Cardiac muscle cell (in vitro differentiated cells and primary cell): ENCODE measurements at regions not wholly inside any gene's neighbourhood (a gene's known extent, or its start where the extent isn't known, plus 50 kb on each side); places are given as distances from the start of the nearest gene placed in this dataset.

Experiments used
- DNase-seq, 2 donors: peaks; one replicate each; pipeline versions ENCODE4 v3.0.0 to v3.0.0-alpha.2; 2010 to 2017; ENCODE audit warnings: low read depth in 1 of 2, low spot score in 1 of 2
- H3K27ac ChIP-seq: fragments of 200-600 bp; sonication (generic); 2 replicates; pipeline ENCODE4 v1.5.1; 2016
- H3K27me3 ChIP-seq: fragments of 200-600 bp; sonication (generic); 2 replicates; pipeline ENCODE4 v1.6.0; 2016; ENCODE audit warnings: control low read depth
- H3K36me3 ChIP-seq: fragments of 200-600 bp; sonication (generic); 2 replicates; pipeline ENCODE4 v1.5.1; 2016; ENCODE audit warnings: control low read depth
- H3K4me1 ChIP-seq: fragments of 200-600 bp; sonication (generic); 2 replicates; pipeline ENCODE4 v1.8.1; 2017; ENCODE audit warnings: low read depth, mild to moderate bottlenecking, mixed run types
- H3K4me3 ChIP-seq: fragments of 200-600 bp; sonication (generic); 2 replicates; pipeline ENCODE4 v1.5.1; 2016; ENCODE audit warnings: mild to moderate bottlenecking
- H3K9me3 ChIP-seq: fragments of 200-600 bp; sonication (generic); 2 replicates; pipeline ENCODE4 v1.5.1; 2017; ENCODE audit warnings: low read depth, mild to moderate bottlenecking, control low read depth
- CTCF ChIP-seq: IDR thresholded peaks from 2 replicates; pipeline ENCODE4 v1.5.1; 2012; ENCODE audit warnings: low read depth, mild to moderate bottlenecking, low read length

GRCh38 chr11:130601141-130601540 is 152.7 kb downstream of the ADAMTS15 start:
- peak; percentile 58 to 93 for DNase-seq
- H3K36me3 ChIP-seq, result no peaks in the 10 kb centered on the region
- no peaks in the 10 kb centered on the region for H3K27me3 ChIP-seq
- H3K4me3 ChIP-seq, result no peak overlapping the region
- no peak for TF ChIP-seq CTCF
- peaks cover 9% of the 10 kb centered on the region for H3K4me1 ChIP-seq
- peak overlapping the region; percentile 41 for H3K27ac ChIP-seq
- H3K9me3 ChIP-seq, result no peaks in the 10 kb centered on the region

GRCh38 chr11:130601764-130602460 is 153.5 kb downstream of the ADAMTS15 start:
- H3K36me3 ChIP-seq, result no peaks in the 10 kb centered on the region
- no peak for TF ChIP-seq CTCF
- no peak for DNase-seq
- no peaks in the 10 kb centered on the region for H3K9me3 ChIP-seq
- no peak overlapping the region for H3K4me3 ChIP-seq
- peaks cover 9% of the 10 kb centered on the region for H3K4me1 ChIP-seq
- H3K27ac ChIP-seq, result no peak overlapping the region
- no peaks in the 10 kb centered on the region for H3K27me3 ChIP-seq

- H3K4me1 ChIP-seq, result peaks cover 9% of the 10 kb centered on the region
- H3K36me3 ChIP-seq, result no peaks in the 10 kb centered on the region
- no peak overlapping the region for H3K27ac ChIP-seq
- no peaks in the 10 kb centered on the region for H3K27me3 ChIP-seq
- no peaks in the 10 kb centered on the region for H3K9me3 ChIP-seq
- H3K4me3 ChIP-seq, result no peak overlapping the region
- TF ChIP-seq CTCF, result no peak
- DNase-seq, result no peak
Observed at GRCh38 chr11:130602641-130603334, 154.3 kb downstream of the ADAMTS15 start.

- Histone ChIP-seq H3K27me3 (no peaks in the 10 kb centered on the region), H3K36me3 (no peaks in the 10 kb centered on the region), H3K27ac (no peak overlapping the region), H3K4me3 (no peak overlapping the region), H3K4me1 (peaks cover 9% of the 10 kb centered on the region), H3K9me3 (no peaks in the 10 kb centered on the region)
- no peak for TF ChIP-seq CTCF
- no peak for DNase-seq
Observed at GRCh38 chr11:130603335-130603906, 155.0 kb downstream of the ADAMTS15 start.

GRCh38 chr11:130604606-130605005 is 156.2 kb downstream of the ADAMTS15 start:
- Histone ChIP-seq H3K27me3 (no peaks in the 10 kb centered on the region), H3K4me3 (no peak overlapping the region)

More at GRCh38 chr11:130604606-130605005, 156.2 kb downstream of the ADAMTS15 start:
- H3K4me1 ChIP-seq, result peaks cover 9% of the 10 kb centered on the region
- H3K36me3 ChIP-seq, result no peaks in the 10 kb centered on the region
- H3K9me3 ChIP-seq, result no peaks in the 10 kb centered on the region
- no peak overlapping the region for H3K27ac ChIP-seq
- no peak for DNase-seq
- no peak for TF ChIP-seq CTCF
